ENCODE measurements at regions not wholly inside any gene's neighbourhood (a gene's known extent, or its start where the extent isn't known, plus 50 kb on each side); places are given as distances from the start of the nearest gene placed in this dataset.

GRCh38 chr2:128405467-128405900 lies 86.8 kb upstream of the HS6ST1 start:
- TF ChIP-seq EP300 (IDR thresholded peaks at IDR 0.05) (no peak), CTCF (IDR thresholded peaks at IDR 0.05) (no peak), POLR2A (IDR thresholded peaks at IDR 0.05) (no peak), POLR2AphosphoS5 (IDR thresholded peaks at IDR 0.05) (no peak)

Measured in gastroesophageal sphincter (tissue), 3 donors.